Brain microvascular endothelial cell (primary cell): ENCODE measurements at regions not wholly inside any gene's neighbourhood (a gene's known extent, or its start where the extent isn't known, plus 50 kb on each side); places are given as distances from the start of the nearest gene placed in this dataset.

Source experiments
- DNase-seq: peaks from one replicate; pipeline ENCODE4 v3.0.0-alpha.2; 2020
- H3K27ac ChIP-seq: fragments of 250-450 bp; sonication (Bioruptor Pico); 2 replicates; pipeline ENCODE4 v1.5.1; 2020; ENCODE audit warnings: mild to moderate bottlenecking, moderate library complexity
- H3K27me3 ChIP-seq: fragments of 250-450 bp; sonication (Bioruptor Pico); replicated peaks from 2 replicates; pipeline ENCODE4 v1.5.1; 2020; ENCODE audit warnings: mild to moderate bottlenecking
- H3K36me3 ChIP-seq: fragments of 250-450 bp; sonication (Bioruptor Pico); replicated peaks from 2 replicates; pipeline ENCODE4 v1.5.1; 2020; ENCODE audit warnings: mild to moderate bottlenecking
- H3K4me3 ChIP-seq: 2 replicates; pipeline ENCODE4 v1.5.1; 2011; ENCODE audit warnings: low read depth, mild to moderate bottlenecking, control low read depth, low read length, moderate library complexity
- CTCF ChIP-seq: IDR thresholded peaks from 2 replicates; pipeline ENCODE4 v1.5.1; 2011; ENCODE audit warnings: low read depth, mild to moderate bottlenecking, moderate library complexity, low read length, control low read depth, inconsistent platforms; ENCODE audit errors: missing control alignments
- in situ Hi-C: cut with HindIII; loops from 2 replicates; pipeline ENCODE4 v1.10.0; 2017; ENCODE audit warnings: low sequenced_read_pairs, low pct_ligation_motif_present

GRCh38 chr7:126210707-126211106, 1042.0 kb downstream of the GRM8 start:
- H3K4me3 ChIP-seq, result no peak overlapping the region
- no peak overlapping the region for H3K27ac ChIP-seq
- no peak for DNase-seq
- no peaks in the 10 kb centered on the region for H3K27me3 ChIP-seq
- in situ Hi-C loops, result no loop called here
- no peaks in the 10 kb centered on the region for H3K36me3 ChIP-seq
- TF ChIP-seq CTCF, result no peak

- Histone ChIP-seq H3K4me3 (no peak overlapping the region), H3K27me3 (no peaks in the 10 kb centered on the region), H3K27ac (no peak overlapping the region), H3K36me3 (no peaks in the 10 kb centered on the region)
- no peak for DNase-seq
- no peak for TF ChIP-seq CTCF
- in situ Hi-C loops, result no loop called here
Measured at GRCh38 chr7:126203185-126203584, 1049.6 kb downstream of the GRM8 start.

GRCh38 chr7:126202177-126202576, 1050.6 kb downstream of the GRM8 start:
- Histone ChIP-seq H3K27me3 (no peaks in the 10 kb centered on the region), H3K36me3 (no peaks in the 10 kb centered on the region), H3K27ac (no peak overlapping the region), H3K4me3 (no peak overlapping the region)
- in situ Hi-C loops, result no loop called here
- no peak for DNase-seq
- TF ChIP-seq CTCF, result no peak

- Histone ChIP-seq H3K36me3 (no peaks in the 10 kb centered on the region), H3K27me3 (no peaks in the 10 kb centered on the region), H3K4me3 (no peak overlapping the region), H3K27ac (no peak overlapping the region)
- in situ Hi-C loops, result no loop called here
- no peak for TF ChIP-seq CTCF
- no peak for DNase-seq
Measured at GRCh38 chr7:126185959-126186580, 1066.7 kb downstream of the GRM8 start.

- H3K4me3 ChIP-seq, result no peak overlapping the region
- H3K27me3 ChIP-seq, result no peaks in the 10 kb centered on the region
- in situ Hi-C loops, result no loop called here
- DNase-seq, result no peak
- no peak for TF ChIP-seq CTCF
- no peak overlapping the region for H3K27ac ChIP-seq
- no peaks in the 10 kb centered on the region for H3K36me3 ChIP-seq
Measured at GRCh38 chr7:126179916-126180315, 1072.8 kb downstream of the GRM8 start.

GRCh38 chr7:126178865-126179264, 1073.9 kb downstream of the GRM8 start:
- in situ Hi-C loops, result no loop called here
- Histone ChIP-seq H3K4me3 (no peak overlapping the region), H3K27me3 (no peaks in the 10 kb centered on the region), H3K36me3 (no peaks in the 10 kb centered on the region), H3K27ac (no peak overlapping the region)
- DNase-seq, result no peak
- no peak for TF ChIP-seq CTCF
